ENCODE measurements at regions not wholly inside any gene's neighbourhood (a gene's known extent, or its start where the extent isn't known, plus 50 kb on each side); places are given as distances from the start of the nearest gene placed in this dataset.

DNA sequence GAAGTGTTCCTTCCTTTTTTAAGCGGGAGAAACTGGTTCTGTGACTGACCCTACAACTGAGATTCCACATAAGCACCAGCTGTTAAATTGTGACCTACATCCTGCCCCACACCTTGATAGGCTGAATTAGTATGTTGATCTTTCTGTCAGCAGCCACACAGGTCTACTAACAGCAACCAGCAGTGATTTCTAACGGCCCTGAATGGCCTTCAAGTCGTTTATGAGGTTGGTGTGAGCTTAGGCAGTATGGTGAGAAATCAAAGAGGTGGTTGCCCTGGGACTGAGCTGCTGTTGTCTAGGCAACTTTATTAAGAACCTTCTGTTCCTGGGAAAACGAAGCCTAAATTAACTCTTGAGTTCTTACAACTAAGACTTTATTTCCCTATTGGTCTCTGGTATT is 197.2 kb upstream of the FSHR start:
- TF ChIP-seq, protein P1, sequence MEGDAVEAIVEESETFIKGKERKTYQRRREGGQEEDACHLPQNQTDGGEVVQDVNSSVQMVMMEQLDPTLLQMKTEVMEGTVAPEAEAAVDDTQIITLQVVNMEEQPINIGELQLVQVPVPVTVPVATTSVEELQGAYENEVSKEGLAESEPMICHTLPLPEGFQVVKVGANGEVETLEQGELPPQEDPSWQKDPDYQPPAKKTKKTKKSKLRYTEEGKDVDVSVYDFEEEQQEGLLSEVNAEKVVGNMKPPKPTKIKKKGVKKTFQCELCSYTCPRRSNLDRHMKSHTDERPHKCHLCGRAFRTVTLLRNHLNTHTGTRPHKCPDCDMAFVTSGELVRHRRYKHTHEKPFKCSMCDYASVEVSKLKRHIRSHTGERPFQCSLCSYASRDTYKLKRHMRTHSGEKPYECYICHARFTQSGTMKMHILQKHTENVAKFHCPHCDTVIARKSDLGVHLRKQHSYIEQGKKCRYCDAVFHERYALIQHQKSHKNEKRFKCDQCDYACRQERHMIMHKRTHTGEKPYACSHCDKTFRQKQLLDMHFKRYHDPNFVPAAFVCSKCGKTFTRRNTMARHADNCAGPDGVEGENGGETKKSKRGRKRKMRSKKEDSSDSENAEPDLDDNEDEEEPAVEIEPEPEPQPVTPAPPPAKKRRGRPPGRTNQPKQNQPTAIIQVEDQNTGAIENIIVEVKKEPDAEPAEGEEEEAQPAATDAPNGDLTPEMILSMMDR (IDR thresholded peaks at IDR 0.05), result no peak
- TF ChIP-seq POLR2A (IDR thresholded peaks at IDR 0.05) (no peak), POLR2AphosphoS5 (IDR thresholded peaks at IDR 0.05) (no peak)
